ENCODE measurements at regions not wholly inside any gene's neighbourhood (a gene's known extent, or its start where the extent isn't known, plus 50 kb on each side); places are given as distances from the start of the nearest gene placed in this dataset.

DNA sequence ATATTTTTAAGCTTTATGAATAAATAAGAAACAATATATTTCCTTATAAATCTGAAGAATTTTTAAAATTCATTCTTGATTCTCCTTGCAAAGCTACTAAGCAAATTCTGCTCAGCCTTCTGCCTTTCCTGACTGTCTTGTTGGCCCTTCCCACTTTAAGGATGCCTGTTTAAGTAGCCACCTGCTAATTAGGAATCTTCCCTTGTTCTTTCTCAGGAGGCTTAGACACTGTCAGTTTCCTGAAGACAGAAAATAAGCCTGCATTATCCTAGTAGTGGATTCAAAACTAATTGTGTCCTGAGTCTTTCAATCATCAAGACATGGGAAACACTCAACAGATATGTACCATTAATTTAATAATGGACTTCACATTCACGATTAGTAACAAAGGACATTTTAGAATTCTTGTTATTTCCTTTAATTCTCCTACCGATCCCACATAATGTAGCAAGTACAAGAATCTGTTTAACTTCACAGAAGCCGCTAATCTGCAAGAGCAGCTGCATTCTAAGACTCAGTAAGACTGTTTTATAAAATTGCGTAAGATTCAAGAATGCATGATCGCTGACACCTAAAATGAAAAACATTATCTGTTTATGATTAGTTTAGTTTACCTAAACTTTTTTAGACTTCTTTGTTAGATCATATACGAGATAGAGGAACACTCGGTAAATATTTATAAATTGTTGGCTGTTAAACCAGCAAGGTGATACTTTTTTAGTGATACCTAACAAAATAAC lies 445.4 kb upstream of the DSEL start:
- Histone ChIP-seq H3K4me3 (ENCODE audit: low read length in 2 of 2) (no peak overlapping the region), H3K4me1 (ENCODE audit: insufficient read depth, low read length) (no peaks in the 10 kb centered on the region), H3K27me3 (ENCODE audit: insufficient read depth, low read length) (no peaks in the 10 kb centered on the region), H3K27ac (ENCODE audit: low read depth, low read length) (no peak overlapping the region), H3K9me3 (ENCODE audit: control insufficient read depth in 1 of 2, low read length in 2 of 2) (no peaks in the 10 kb centered on the region), H3K36me3 (ENCODE audit: insufficient read depth, low read length) (no peaks in the 10 kb centered on the region)
- Mint-ChIP-seq H3K9me3 (peaks cover 0 to 1% (median 0%) of the 10 kb centered on the region in 8 donors), H3K27me3 (no peaks in the 10 kb centered on the region), H3K4me1 (peaks cover 0 to 2% (median 0%) of the 10 kb centered on the region in 4 donors), H3K27ac (no peak overlapping the region), H3K4me3 (no peak overlapping the region), H3K36me3 (no peaks in the 10 kb centered on the region)
- ChIA-PET POLR2A (ENCODE audit: partially characterized antibody) (no interaction called here), CTCF (ENCODE audit: partially characterized antibody) (no interaction called here)
- intact Hi-C loops (cut with micrococcal nuclease), result no loop called here
- no peak for DNase-seq

DNA sequence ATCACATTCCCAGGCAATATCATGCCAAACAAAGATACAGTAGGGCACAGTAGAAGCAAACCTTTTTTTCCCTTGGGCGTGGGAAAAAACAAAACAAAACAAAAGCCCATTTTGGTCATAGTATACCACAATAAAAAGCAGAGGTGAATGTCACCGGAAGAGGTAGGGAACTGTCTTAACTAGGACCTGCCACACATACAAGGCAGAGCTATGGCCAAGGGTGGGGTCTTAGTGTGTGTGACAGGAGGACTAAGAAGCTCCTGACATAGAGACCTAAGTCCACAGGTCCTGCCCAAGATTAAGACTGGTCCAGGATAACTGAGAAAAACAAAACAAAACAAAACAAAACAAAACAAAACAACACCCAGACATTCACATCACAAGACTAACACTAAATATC lies 441.2 kb upstream of the DSEL start:
- no peaks in the 10 kb centered on the region for H3K9me3 ChIP-seq (ENCODE audit: control insufficient read depth in 1 of 2, low read length in 2 of 2)
- Mint-ChIP-seq H3K36me3 (no peaks in the 10 kb centered on the region), H3K4me1 (peaks cover 0 to 2% (median 0%) of the 10 kb centered on the region in 4 donors), H3K27ac (no peak overlapping the region), H3K4me3 (no peak overlapping the region), H3K9me3 (peaks cover 0 to 3% (median 0%) of the 10 kb centered on the region in 8 donors), H3K27me3 (peaks cover 2% of the 10 kb centered on the region in 2 donors)
- no peak overlapping the region for H3K27ac ChIP-seq (ENCODE audit: low read depth, low read length)
- no peaks in the 10 kb centered on the region for H3K27me3 ChIP-seq (ENCODE audit: insufficient read depth, low read length)
- intact Hi-C loops (cut with micrococcal nuclease), result no loop called here
- no peaks in the 10 kb centered on the region for H3K36me3 ChIP-seq (ENCODE audit: insufficient read depth, low read length)
- ChIA-PET POLR2A (ENCODE audit: partially characterized antibody) (no interaction called here), CTCF (ENCODE audit: partially characterized antibody) (no interaction called here)
- no peak for DNase-seq
- H3K4me1 ChIP-seq (ENCODE audit: insufficient read depth, low read length), result no peaks in the 10 kb centered on the region
- H3K4me3 ChIP-seq (ENCODE audit: low read length in 2 of 2), result no peak overlapping the region

DNA sequence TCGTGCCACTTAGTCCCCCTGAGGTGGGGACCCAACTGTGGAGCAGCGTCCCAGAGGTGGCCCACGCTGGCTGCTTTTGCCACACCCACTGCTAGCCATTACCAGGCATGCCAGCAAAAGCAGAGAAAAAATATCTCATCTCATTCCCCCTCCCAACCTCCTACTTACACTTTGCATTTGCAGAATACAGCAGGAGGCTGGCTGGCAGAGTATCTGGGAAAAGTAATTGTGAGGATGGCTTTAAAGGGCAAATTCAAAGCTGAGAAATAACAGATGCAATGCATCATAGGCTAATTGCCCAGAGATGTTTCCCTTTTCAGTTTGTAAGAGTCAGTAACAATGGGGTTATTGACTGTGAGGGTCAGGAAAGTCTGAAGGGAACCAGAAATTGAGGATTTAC lies 438.1 kb upstream of the DSEL start:
- H3K4me1 Mint-ChIP-seq, result peaks cover 0 to 2% (median 0%) of the 10 kb centered on the region in 4 donors
- no peaks in the 10 kb centered on the region for H3K36me3 Mint-ChIP-seq
- no peak overlapping the region for H3K27ac ChIP-seq (ENCODE audit: low read depth, low read length)
- intact Hi-C loops (cut with micrococcal nuclease), result no loop called here
- peaks cover 0 to 1% (median 0%) of the 10 kb centered on the region in 8 donors for H3K9me3 Mint-ChIP-seq
- no peak overlapping the region for H3K27ac Mint-ChIP-seq
- no peak overlapping the region for H3K4me3 ChIP-seq (ENCODE audit: low read length in 2 of 2)
- no peaks in the 10 kb centered on the region for H3K9me3 ChIP-seq (ENCODE audit: control insufficient read depth in 1 of 2, low read length in 2 of 2)
- CTCF ChIA-PET (ENCODE audit: partially characterized antibody), result no interaction called here
- no peaks in the 10 kb centered on the region for H3K27me3 ChIP-seq (ENCODE audit: insufficient read depth, low read length)
- no peaks in the 10 kb centered on the region for H3K4me1 ChIP-seq (ENCODE audit: insufficient read depth, low read length)
- H3K27me3 Mint-ChIP-seq, result peaks cover 2% of the 10 kb centered on the region in 2 donors
- H3K4me3 Mint-ChIP-seq, result no peak overlapping the region
- POLR2A ChIA-PET (ENCODE audit: partially characterized antibody), result no interaction called here
- no peak for DNase-seq
- H3K36me3 ChIP-seq (ENCODE audit: insufficient read depth, low read length), result no peaks in the 10 kb centered on the region

GRCh38 chr18:67951137-67951536 lies 434.6 kb upstream of the DSEL start:
- peaks cover 0 to 1% (median 0%) of the 10 kb centered on the region in 8 donors for H3K9me3 Mint-ChIP-seq
- intact Hi-C loops (cut with micrococcal nuclease), result no loop called here
- H3K4me3 Mint-ChIP-seq, result no peak overlapping the region
- DNase-seq, result no peak
- Histone ChIP-seq H3K27ac (ENCODE audit: low read depth, low read length) (no peak overlapping the region), H3K9me3 (ENCODE audit: control insufficient read depth in 1 of 2, low read length in 2 of 2) (no peaks in the 10 kb centered on the region), H3K4me1 (ENCODE audit: insufficient read depth, low read length) (no peaks in the 10 kb centered on the region), H3K4me3 (ENCODE audit: low read length in 2 of 2) (no peak overlapping the region), H3K36me3 (ENCODE audit: insufficient read depth, low read length) (no peaks in the 10 kb centered on the region), H3K27me3 (ENCODE audit: insufficient read depth, low read length) (no peaks in the 10 kb centered on the region)
- H3K36me3 Mint-ChIP-seq, result no peaks in the 10 kb centered on the region
- no peaks in the 10 kb centered on the region for H3K4me1 Mint-ChIP-seq
- no peak overlapping the region for H3K27ac Mint-ChIP-seq
- peaks cover 2% of the 10 kb centered on the region in 2 donors for H3K27me3 Mint-ChIP-seq
- ChIA-PET CTCF (ENCODE audit: partially characterized antibody) (no interaction called here), POLR2A (ENCODE audit: partially characterized antibody) (no interaction called here)

- no peak for DNase-seq
- no peaks in the 10 kb centered on the region for H3K4me1 Mint-ChIP-seq
- Histone ChIP-seq H3K4me1 (ENCODE audit: insufficient read depth, low read length) (no peaks in the 10 kb centered on the region), H3K4me3 (ENCODE audit: low read length in 2 of 2) (no peak overlapping the region), H3K27me3 (ENCODE audit: insufficient read depth, low read length) (no peaks in the 10 kb centered on the region), H3K36me3 (ENCODE audit: insufficient read depth, low read length) (no peaks in the 10 kb centered on the region), H3K9me3 (ENCODE audit: control insufficient read depth in 1 of 2, low read length in 2 of 2) (no peaks in the 10 kb centered on the region), H3K27ac (ENCODE audit: low read depth, low read length) (no peak overlapping the region)
- POLR2A ChIA-PET (ENCODE audit: partially characterized antibody), result no interaction called here
- intact Hi-C loops (cut with micrococcal nuclease), result no loop called here
- H3K4me3 Mint-ChIP-seq, result no peak overlapping the region
- no peak overlapping the region for H3K27ac Mint-ChIP-seq
- CTCF ChIA-PET (ENCODE audit: partially characterized antibody), result interaction anchor here (0.8 kb wide), 1 partner anchor 720 kb away, joined by 3 read pairs; no protein-coding TSS in a partner anchor
- peaks cover 0 to 4% (median 0%) of the 10 kb centered on the region in 8 donors for H3K9me3 Mint-ChIP-seq
- no peaks in the 10 kb centered on the region for H3K27me3 Mint-ChIP-seq
- no peaks in the 10 kb centered on the region for H3K36me3 Mint-ChIP-seq
Observed at GRCh38 chr18:67938660-67939059, 422.1 kb upstream of the DSEL start.

GRCh38 chr18:67935638-67936037 lies 419.1 kb upstream of the DSEL start:
- H3K27me3 ChIP-seq (ENCODE audit: insufficient read depth, low read length), result no peaks in the 10 kb centered on the region
- no peaks in the 10 kb centered on the region for H3K36me3 ChIP-seq (ENCODE audit: insufficient read depth, low read length)
- Mint-ChIP-seq H3K36me3 (no peaks in the 10 kb centered on the region), H3K27me3 (no peaks in the 10 kb centered on the region), H3K4me1 (no peaks in the 10 kb centered on the region), H3K4me3 (no peak overlapping the region), H3K9me3 (peaks cover 0 to 3% (median 0%) of the 10 kb centered on the region in 8 donors), H3K27ac (no peak overlapping the region)
- H3K27ac ChIP-seq (ENCODE audit: low read depth, low read length), result no peak overlapping the region
- DNase-seq, result no peak
- H3K4me3 ChIP-seq (ENCODE audit: low read length in 2 of 2), result no peak overlapping the region
- POLR2A ChIA-PET (ENCODE audit: partially characterized antibody), result no interaction called here
- H3K4me1 ChIP-seq (ENCODE audit: insufficient read depth, low read length), result no peaks in the 10 kb centered on the region
- CTCF ChIA-PET (ENCODE audit: partially characterized antibody), result no interaction called here
- no peaks in the 10 kb centered on the region for H3K9me3 ChIP-seq (ENCODE audit: control insufficient read depth in 1 of 2, low read length in 2 of 2)
- intact Hi-C loops (cut with micrococcal nuclease), result no loop called here

- H3K27ac Mint-ChIP-seq, result no peak overlapping the region
- ChIA-PET CTCF (ENCODE audit: partially characterized antibody) (no interaction called here), POLR2A (ENCODE audit: partially characterized antibody) (no interaction called here)
- Histone ChIP-seq H3K9me3 (ENCODE audit: control insufficient read depth in 1 of 2, low read length in 2 of 2) (no peaks in the 10 kb centered on the region), H3K4me1 (ENCODE audit: insufficient read depth, low read length) (no peaks in the 10 kb centered on the region), H3K36me3 (ENCODE audit: insufficient read depth, low read length) (no peaks in the 10 kb centered on the region), H3K27me3 (ENCODE audit: insufficient read depth, low read length) (no peaks in the 10 kb centered on the region), H3K4me3 (ENCODE audit: low read length in 2 of 2) (no peak overlapping the region), H3K27ac (ENCODE audit: low read depth, low read length) (no peak overlapping the region)
- H3K4me3 Mint-ChIP-seq, result no peak overlapping the region
- H3K36me3 Mint-ChIP-seq, result no peaks in the 10 kb centered on the region
- H3K4me1 Mint-ChIP-seq, result no peaks in the 10 kb centered on the region
- H3K27me3 Mint-ChIP-seq, result no peaks in the 10 kb centered on the region
- no peak for DNase-seq
- intact Hi-C loops (cut with micrococcal nuclease), result no loop called here
- H3K9me3 Mint-ChIP-seq, result peaks cover 0 to 1% (median 0%) of the 10 kb centered on the region in 8 donors
Observed at GRCh38 chr18:67933271-67933670, 416.8 kb upstream of the DSEL start.

Data from CD4-positive, alpha-beta memory T cell (primary cell).